ENCODE measurements at regions not wholly inside any gene's neighbourhood (a gene's known extent, or its start where the extent isn't known, plus 50 kb on each side); places are given as distances from the start of the nearest gene placed in this dataset.

DNA sequence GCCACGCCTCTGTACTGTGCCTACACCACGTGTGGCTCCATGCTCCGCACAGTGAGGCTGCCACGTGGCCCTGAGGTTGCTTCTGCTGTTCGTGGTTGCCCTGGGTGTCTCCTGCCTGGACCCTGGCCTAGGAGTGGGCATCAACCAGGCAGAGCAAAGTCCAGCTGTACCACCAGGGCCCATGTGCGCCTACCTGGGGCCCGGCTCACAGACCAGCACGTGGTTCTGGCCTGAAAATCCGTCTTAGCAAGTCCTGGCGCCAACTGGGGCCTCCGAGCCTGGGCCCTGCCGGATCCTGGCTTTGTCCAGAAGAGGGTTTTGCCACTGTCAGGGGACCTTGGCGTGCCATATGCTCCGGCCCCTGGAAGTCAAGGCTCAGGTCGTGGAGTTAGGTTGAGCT, 107.1 kb upstream of the TTC34 start:
- TF ChIP-seq, protein P1, sequence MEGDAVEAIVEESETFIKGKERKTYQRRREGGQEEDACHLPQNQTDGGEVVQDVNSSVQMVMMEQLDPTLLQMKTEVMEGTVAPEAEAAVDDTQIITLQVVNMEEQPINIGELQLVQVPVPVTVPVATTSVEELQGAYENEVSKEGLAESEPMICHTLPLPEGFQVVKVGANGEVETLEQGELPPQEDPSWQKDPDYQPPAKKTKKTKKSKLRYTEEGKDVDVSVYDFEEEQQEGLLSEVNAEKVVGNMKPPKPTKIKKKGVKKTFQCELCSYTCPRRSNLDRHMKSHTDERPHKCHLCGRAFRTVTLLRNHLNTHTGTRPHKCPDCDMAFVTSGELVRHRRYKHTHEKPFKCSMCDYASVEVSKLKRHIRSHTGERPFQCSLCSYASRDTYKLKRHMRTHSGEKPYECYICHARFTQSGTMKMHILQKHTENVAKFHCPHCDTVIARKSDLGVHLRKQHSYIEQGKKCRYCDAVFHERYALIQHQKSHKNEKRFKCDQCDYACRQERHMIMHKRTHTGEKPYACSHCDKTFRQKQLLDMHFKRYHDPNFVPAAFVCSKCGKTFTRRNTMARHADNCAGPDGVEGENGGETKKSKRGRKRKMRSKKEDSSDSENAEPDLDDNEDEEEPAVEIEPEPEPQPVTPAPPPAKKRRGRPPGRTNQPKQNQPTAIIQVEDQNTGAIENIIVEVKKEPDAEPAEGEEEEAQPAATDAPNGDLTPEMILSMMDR (IDR thresholded peaks at IDR 0.05), result no peak
- no peak for TF ChIP-seq EZH2 (IDR thresholded peaks at IDR 0.05)
- no peak for TF ChIP-seq EZH2phosphoT487 (IDR thresholded peaks at IDR 0.05)
